ENCODE measurements at regions not wholly inside any gene's neighbourhood (a gene's known extent, or its start where the extent isn't known, plus 50 kb on each side); places are given as distances from the start of the nearest gene placed in this dataset.

GRCh38 chr6:145155411-145155810, 579.9 kb downstream of the EPM2A start:
- TF ChIP-seq CTCF (IDR thresholded peaks at IDR 0.05), result no peak
- TF ChIP-seq POLR2A (IDR thresholded peaks at IDR 0.05), result no peak
- no peak for TF ChIP-seq EP300 (IDR thresholded peaks at IDR 0.05)

All from suprapubic skin (tissue), 3 donors.